Lower lobe of right lung (tissue), 2 donors: ENCODE measurements at regions not wholly inside any gene's neighbourhood (a gene's known extent, or its start where the extent isn't known, plus 50 kb on each side); places are given as distances from the start of the nearest gene placed in this dataset.

Experiments
- ATAC-seq, 2 donors: fragments of 200-7000 bp; cut with Tn5 transposase; one replicate each; pipeline ENCODE4 v1.9.1; 2020 to 2022; ENCODE audit warnings: mild to moderate bottlenecking in 2 of 2, moderate library complexity in 2 of 2
- DNase-seq: peaks from one replicate; pipeline ENCODE4 v3.0.0-alpha.2; 2020
- H3K27ac ChIP-seq: fragments of 200-600 bp; one replicate; pipeline ENCODE4 v1.8.0; 2022
- H3K27me3 ChIP-seq: fragments of 200-600 bp; one replicate; pipeline ENCODE4 v1.8.0; 2022; ENCODE audit warnings: low read depth
- H3K36me3 ChIP-seq: fragments of 200-600 bp; one replicate; pipeline ENCODE4 v1.8.0; 2022; ENCODE audit warnings: mild to moderate bottlenecking
- H3K4me1 ChIP-seq: fragments of 200-600 bp; one replicate; pipeline ENCODE4 v1.8.0; 2022
- H3K4me3 ChIP-seq: fragments of 200-600 bp; one replicate; pipeline ENCODE4 v1.8.0; 2022; ENCODE audit warnings: mild to moderate bottlenecking
- H3K9me3 ChIP-seq: fragments of 200-600 bp; one replicate; pipeline ENCODE4 v1.8.0; 2022
- CTCF ChIP-seq: fragments of 200-600 bp; IDR thresholded peaks from one replicate; pipeline ENCODE4 v1.8.0; 2022; ENCODE audit warnings: antibody characterized with exemption, mild to moderate bottlenecking
- intact Hi-C: fragments of 100-400 bp; cut with DNase I; formaldehyde crosslinking; loops from one replicate; pipeline ENCODE4 v1.11.0; 2022
- donor health status: DM: no; HTN: yes; CAD: no; lungs with severe emphysema.

GRCh38 chr4:11342401-11342800, 86.3 kb downstream of the HS3ST1 start:
- DNase-seq (no peak), ATAC-seq (no peak)
- H3K9me3 ChIP-seq = no peaks in the 10 kb centered on the region
- no peaks in the 10 kb centered on the region for H3K36me3 ChIP-seq
- TF ChIP-seq CTCF = no peak
- no peak overlapping the region for H3K27ac ChIP-seq
- intact Hi-C loops = no loop called here
- no peak overlapping the region for H3K4me3 ChIP-seq
- no peaks in the 10 kb centered on the region for H3K4me1 ChIP-seq
- no peaks in the 10 kb centered on the region for H3K27me3 ChIP-seq

GRCh38 chr4:11341337-11342043, 87.2 kb downstream of the HS3ST1 start:
- ATAC-seq = no peak
- Histone ChIP-seq H3K36me3 (no peaks in the 10 kb centered on the region), H3K27ac (no peak overlapping the region), H3K9me3 (no peaks in the 10 kb centered on the region), H3K4me1 (no peaks in the 10 kb centered on the region), H3K27me3 (no peaks in the 10 kb centered on the region), H3K4me3 (no peak overlapping the region)
- TF ChIP-seq CTCF = no peak
- intact Hi-C loops = no loop called here
- no peak for DNase-seq

- TF ChIP-seq CTCF = no peak
- DNase-seq = no peak
- H3K36me3 ChIP-seq = no peaks in the 10 kb centered on the region
- no peak overlapping the region for H3K4me3 ChIP-seq
- H3K27ac ChIP-seq = no peak overlapping the region
- ATAC-seq = no peak
- H3K9me3 ChIP-seq = no peaks in the 10 kb centered on the region
- no peaks in the 10 kb centered on the region for H3K27me3 ChIP-seq
- H3K4me1 ChIP-seq = no peaks in the 10 kb centered on the region
- intact Hi-C loops = no loop called here
These were observed 89.5 kb downstream of the HS3ST1 start for GRCh38 chr4:11338956-11339782.

GRCh38 chr4:11337287-11337686, 91.4 kb downstream of the HS3ST1 start:
- H3K36me3 ChIP-seq = no peaks in the 10 kb centered on the region
- H3K27me3 ChIP-seq = no peaks in the 10 kb centered on the region
- DNase-seq = no peak
- H3K4me3 ChIP-seq = no peak overlapping the region
- TF ChIP-seq CTCF = no peak
- ATAC-seq = no peak
- intact Hi-C loops = no loop called here
- H3K4me1 ChIP-seq = no peaks in the 10 kb centered on the region
- no peaks in the 10 kb centered on the region for H3K9me3 ChIP-seq
- no peak overlapping the region for H3K27ac ChIP-seq

GRCh38 chr4:11336435-11336834, 92.3 kb downstream of the HS3ST1 start:
- Histone ChIP-seq H3K4me3 (no peak overlapping the region), H3K27ac (no peak overlapping the region), H3K4me1 (no peaks in the 10 kb centered on the region), H3K27me3 (no peaks in the 10 kb centered on the region), H3K9me3 (no peaks in the 10 kb centered on the region), H3K36me3 (no peaks in the 10 kb centered on the region)
- no peak for TF ChIP-seq CTCF
- intact Hi-C loops = no loop called here
- ATAC-seq = no peak
- no peak for DNase-seq
